Parathyroid adenoma (tissue), 2 donors: ENCODE measurements at regions not wholly inside any gene's neighbourhood (a gene's known extent, or its start where the extent isn't known, plus 50 kb on each side); places are given as distances from the start of the nearest gene placed in this dataset.

Experiments used
- H2AFZ ChIP-seq: fragments of 300-600 bp; sonication (generic); one replicate; pipeline ENCODE4 v1.7.0; 2017; ENCODE audit warnings: antibody characterized with exemption, mild to moderate bottlenecking
- H3K27ac ChIP-seq: fragments of 300-600 bp; sonication (generic); one replicate; pipeline ENCODE4 v1.7.0; 2017
- H3K27me3 ChIP-seq: fragments of 300-600 bp; sonication (generic); one replicate; pipeline ENCODE4 v1.7.0; 2017; ENCODE audit warnings: low read length; ENCODE audit not compliant: control insufficient read depth, insufficient read depth
- H3K36me3 ChIP-seq: fragments of 300-600 bp; sonication (generic); one replicate; pipeline ENCODE4 v1.7.0; 2017; ENCODE audit warnings: low read length; ENCODE audit not compliant: control insufficient read depth, insufficient read depth
- H3K4me1 ChIP-seq: fragments of 300-600 bp; sonication (generic); one replicate; pipeline ENCODE4 v1.7.0; 2017; ENCODE audit warnings: control low read depth
- H3K4me2 ChIP-seq: fragments of 300-600 bp; sonication (generic); one replicate; pipeline ENCODE4 v1.7.0; 2017; ENCODE audit warnings: low read length
- H3K4me3 ChIP-seq: fragments of 300-600 bp; sonication (generic); one replicate; pipeline ENCODE4 v1.7.0; 2017; ENCODE audit warnings: low read depth, low read length
- H3K79me2 ChIP-seq: fragments of 300-600 bp; sonication (generic); one replicate; pipeline ENCODE4 v1.7.0; 2017; ENCODE audit warnings: control low read depth
- H3K9ac ChIP-seq: fragments of 300-600 bp; sonication (generic); one replicate; pipeline ENCODE4 v1.7.0; 2017; ENCODE audit warnings: mild to moderate bottlenecking
- H3K9me3 ChIP-seq: fragments of 300-600 bp; sonication (generic); one replicate; pipeline ENCODE4 v1.7.0; 2017; ENCODE audit warnings: low read length; ENCODE audit not compliant: control insufficient read depth
- CTCF ChIP-seq: fragments of 300-600 bp; sonication (generic); IDR thresholded peaks from one replicate; pipeline ENCODE4 v1.7.0; 2017; ENCODE audit warnings: antibody characterized with exemption, mild to moderate bottlenecking
- donor health status: primary hyperparathyroidism.

DNA sequence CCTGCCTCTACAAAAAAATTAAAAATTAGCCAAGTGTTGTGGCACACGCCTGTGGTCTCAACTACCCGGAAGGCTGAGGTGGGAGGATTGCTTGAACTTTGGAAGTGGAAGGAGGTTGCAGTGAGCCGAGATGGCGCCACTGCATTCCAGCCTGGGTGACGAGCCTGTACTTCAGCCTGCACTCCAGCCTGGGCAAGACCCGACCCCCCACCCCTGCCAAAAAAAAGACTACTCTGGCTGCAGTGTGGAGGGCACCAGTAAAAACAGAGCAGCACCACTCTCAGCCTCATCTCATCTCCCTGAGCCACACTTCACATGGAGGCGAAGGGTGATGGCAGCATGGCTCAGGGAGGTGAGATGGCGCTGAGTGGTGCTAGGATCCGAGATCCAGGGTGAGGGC, 50.3 kb upstream of the THY1 start:
- no peak overlapping the region for H3K4me3 ChIP-seq
- no peak overlapping the region for H3K9ac ChIP-seq
- H2AFZ ChIP-seq: no peak overlapping the region
- H3K79me2 ChIP-seq: no peaks in the 10 kb centered on the region
- H3K9me3 ChIP-seq: no peaks in the 10 kb centered on the region
- no peak overlapping the region for H3K4me2 ChIP-seq
- no peaks in the 10 kb centered on the region for H3K27me3 ChIP-seq
- no peak for TF ChIP-seq CTCF
- no peaks in the 10 kb centered on the region for H3K4me1 ChIP-seq
- H3K36me3 ChIP-seq: no peaks in the 10 kb centered on the region
- no peak overlapping the region for H3K27ac ChIP-seq

DNA sequence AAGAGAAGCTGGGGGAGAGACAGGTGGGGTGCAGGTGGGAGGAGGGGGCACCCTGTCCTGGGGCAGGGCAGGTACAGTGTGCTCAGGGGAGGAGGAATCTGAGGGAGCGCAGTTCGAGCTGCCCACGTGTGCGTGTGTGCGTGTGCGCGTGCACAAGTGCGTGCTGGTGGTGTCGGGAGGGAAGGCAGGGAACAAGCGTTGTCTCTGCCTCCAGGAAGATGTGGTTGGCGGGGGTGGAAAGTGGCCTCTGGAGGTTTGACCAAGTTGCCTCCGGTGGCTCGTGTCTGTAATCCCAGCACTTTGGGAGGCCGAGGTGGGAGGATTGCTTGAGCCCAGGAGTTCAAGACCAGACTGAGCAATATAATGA, 49.9 kb upstream of the THY1 start:
- Histone ChIP-seq H3K9me3 (no peaks in the 10 kb centered on the region), H3K36me3 (no peaks in the 10 kb centered on the region), H3K4me2 (no peak overlapping the region), H3K27me3 (no peaks in the 10 kb centered on the region), H3K27ac (no peak overlapping the region), H3K4me1 (no peaks in the 10 kb centered on the region), H3K4me3 (no peak overlapping the region), H3K9ac (no peak overlapping the region), H3K79me2 (no peaks in the 10 kb centered on the region), H2AFZ (no peak overlapping the region)
- TF ChIP-seq CTCF: no peak
